ENCODE measurements at regions not wholly inside any gene's neighbourhood (a gene's known extent, or its start where the extent isn't known, plus 50 kb on each side); places are given as distances from the start of the nearest gene placed in this dataset.

DNA sequence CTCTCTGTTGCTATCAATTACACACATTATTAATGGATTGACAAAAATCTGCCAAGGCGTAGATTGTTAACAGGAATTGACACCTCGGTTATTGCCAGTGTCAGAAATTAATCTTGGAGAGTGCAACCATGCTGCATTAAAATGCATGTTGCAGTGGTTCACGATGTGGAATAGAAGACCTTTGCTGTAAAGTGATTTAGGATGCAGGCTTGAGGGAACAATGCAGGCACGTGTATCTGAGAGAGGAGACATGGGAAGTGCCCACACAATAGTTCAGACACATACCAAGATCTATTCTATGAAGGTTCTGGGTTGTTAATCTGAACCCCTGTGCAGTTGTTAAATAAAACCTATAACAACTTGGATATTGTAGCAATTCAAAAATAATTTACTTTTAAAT lies 1032.8 kb upstream of the CDH8 start:
- TF ChIP-seq CTCF (optimal IDR thresholded peaks at IDR 0.05 in 1 of 3, IDR thresholded peaks at IDR 0.05 in 1 of 3, conservative IDR thresholded peaks at IDR 0.05 in 1 of 3; ENCODE audit: extremely low read depth in 1 of 3, insufficient read depth in 2 of 3, low read length in 3 of 3), result no peak
- no peak for TF ChIP-seq EZH2 (IDR thresholded peaks at IDR 0.05; ENCODE audit: low read length)

Measured in keratinocyte (primary cell).